ENCODE measurements at regions not wholly inside any gene's neighbourhood (a gene's known extent, or its start where the extent isn't known, plus 50 kb on each side); places are given as distances from the start of the nearest gene placed in this dataset.

DNA sequence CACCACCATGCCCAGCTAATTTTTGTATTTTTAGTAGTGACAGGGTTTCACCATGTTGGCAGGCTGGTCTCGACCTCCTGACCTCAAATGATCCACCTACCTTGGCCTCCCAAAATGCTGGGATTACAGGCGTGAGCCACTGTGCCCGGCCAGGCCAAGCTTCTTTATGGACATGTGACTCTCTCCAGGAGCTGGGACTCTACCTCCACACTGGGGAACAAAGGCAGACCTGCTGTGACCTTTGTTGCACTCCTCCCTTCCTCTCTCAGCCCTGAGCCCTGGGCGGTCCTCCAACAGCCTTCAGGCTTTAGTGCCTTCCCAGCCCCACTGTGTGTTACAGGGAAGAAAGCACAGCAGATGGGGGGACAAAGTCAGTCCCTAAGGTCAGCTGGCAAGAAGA, 55.0 kb upstream of the DUSP5 start:
- DNase-seq: no peak

DNA sequence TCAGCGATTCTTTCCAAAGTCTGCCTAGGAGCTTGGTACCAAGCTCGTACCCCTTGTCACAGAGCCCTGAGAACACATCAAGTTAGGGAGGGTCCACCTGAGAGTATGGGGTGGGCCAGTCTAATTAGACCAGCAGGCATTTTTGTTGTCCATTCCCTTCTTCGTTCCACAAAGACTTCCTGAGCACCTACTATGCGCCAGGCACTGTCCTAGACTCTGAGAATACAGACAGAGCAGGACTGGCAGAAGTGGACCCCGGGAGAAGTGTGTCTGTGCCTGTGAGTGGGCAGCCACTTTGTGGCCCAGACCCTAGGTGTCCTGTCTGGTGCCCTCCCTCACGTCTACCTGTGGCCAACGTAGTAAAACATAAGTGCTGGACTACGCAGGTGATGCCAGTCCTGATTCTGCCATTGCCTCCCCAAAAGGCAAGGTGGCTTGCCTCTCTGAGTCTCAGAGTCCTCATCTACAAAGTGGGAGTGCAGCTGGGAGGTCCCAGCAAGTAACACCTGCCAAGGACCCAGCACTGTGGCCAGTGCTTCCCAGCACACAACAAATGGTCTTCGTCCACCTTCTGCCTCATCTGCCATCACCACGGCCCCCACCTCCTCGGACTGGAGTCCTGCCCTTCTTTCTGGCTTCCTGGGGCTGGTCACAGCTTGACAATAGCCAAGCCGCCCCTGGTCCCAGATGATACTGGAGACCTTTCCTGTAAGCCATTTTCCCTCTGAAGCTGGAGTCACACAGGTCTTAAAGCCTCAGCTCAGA, 54.3 kb upstream of the DUSP5 start:
- no peak for DNase-seq

DNA sequence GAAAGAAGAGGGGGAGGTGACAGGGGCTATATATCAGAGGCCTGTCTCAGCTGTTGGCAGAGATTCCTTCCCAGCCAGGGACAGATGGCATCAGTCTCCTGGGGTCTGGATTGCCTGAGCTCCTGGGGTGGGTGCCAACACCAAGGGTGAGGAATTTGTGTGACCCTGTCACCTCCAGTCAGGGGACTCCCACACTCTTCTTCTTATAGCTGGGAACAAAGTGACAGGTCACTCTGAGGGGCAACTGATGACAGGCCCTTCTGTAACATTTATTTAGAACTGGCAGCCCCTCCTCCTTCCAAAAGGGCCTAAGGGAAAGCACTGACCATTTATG, 53.7 kb upstream of the DUSP5 start:
- no peak for DNase-seq

DNA sequence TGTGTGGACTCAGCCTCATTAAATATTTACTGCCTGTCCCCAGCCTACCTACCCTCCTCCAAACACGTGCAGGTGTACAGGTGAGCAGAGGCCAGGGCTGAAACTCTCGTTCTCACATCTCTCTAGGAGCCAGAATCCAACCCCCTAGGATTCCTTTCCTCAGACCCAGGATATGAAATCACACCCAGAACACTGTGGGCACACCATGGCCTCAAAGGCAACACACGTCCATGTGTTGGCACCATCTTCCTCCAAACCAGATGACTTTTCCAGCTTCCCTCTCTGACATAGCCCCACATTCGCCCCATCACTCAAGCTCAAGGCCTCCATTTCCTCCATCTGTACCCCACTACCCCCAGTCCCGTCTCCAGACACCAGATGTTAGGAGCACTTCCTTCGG, 51.8 kb upstream of the DUSP5 start:
- DNase-seq: no peak

DNA sequence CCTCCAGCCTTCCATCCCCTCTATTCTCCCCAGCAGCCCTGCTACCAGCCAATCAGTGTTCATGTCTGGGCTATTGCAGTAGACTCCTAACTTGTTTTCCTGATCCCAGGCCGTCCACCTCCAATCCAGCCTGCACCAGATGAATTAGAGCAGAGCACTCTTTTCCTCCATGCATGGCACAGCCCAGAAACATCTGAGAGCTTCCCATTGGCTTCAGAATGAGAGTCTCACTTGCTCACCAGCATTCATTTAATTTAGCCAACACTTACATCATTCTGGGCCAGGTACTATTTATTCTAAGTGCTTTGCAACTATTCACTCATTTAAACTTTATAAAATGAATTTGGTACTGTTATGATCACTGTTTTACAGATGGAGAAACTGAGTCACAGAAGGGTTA, 51.4 kb upstream of the DUSP5 start:
- DNase-seq: no peak

DNA sequence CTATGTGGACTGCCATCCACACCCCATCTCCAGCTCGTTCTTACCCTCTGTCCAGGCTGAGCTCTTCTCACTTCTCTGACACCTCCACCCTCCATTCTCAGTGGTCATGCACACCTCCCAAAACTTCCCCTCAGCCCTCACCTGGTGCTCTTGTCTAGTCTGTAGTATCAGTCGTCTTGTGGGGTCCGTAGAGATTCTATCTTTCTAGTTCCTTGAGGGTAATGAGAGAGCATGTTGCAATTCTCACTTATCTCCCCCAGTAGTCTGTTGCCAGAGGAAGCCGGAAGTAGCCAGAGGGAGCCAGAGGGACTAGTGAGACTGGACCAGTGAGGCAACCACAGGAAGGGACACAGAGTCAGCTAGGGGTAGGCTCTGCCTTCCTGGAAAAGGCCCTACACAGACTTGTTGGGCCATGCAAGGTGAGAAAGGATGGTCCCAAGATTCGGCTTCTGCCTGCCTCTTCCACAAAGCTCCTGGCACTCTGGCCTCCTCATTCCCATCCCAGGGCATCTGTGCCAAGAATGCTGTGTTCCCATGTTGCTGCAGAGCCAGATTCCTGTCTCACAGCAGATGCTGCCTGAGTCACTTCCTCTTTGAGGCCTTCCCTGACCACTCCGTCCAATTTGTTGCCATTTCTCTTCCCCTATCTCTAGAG, 50.6 kb upstream of the DUSP5 start:
- DNase-seq: no peak

DNA sequence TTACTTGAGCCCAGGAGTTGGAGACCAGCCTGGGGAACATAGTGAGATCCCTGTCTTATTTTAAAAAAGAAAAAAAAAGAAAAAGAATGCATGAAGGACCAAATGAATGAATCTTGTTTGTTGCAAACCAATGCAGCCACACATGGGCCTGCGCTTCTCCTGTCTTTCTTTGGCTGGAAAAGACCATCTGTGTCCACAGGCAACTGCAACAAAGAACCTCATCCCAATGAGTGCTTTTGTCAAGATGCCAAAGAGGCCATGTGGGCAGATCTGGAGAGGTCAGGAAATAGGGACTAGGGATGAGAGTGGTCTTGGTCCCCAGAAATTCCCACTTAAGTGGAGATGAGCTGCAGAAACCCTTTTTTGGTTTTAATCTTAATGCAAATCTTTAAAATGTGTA, 49.8 kb upstream of the DUSP5 start:
- no peak for DNase-seq

Measured in retina (tissue), 1 donor.